GM08714 (cell line): ENCODE measurements at regions not wholly inside any gene's neighbourhood (a gene's known extent, or its start where the extent isn't known, plus 50 kb on each side); places are given as distances from the start of the nearest gene placed in this dataset.

ENCODE experiments used
- H3K4me3 ChIP-seq: fragments of 200-500 bp; sonication (Bioruptor generic); 2 replicates; pipeline ENCODE4 v1.5.1; 2014; ENCODE audit warnings: mild to moderate bottlenecking, low read length, inconsistent platforms
- ZNF274 ChIP-seq: IDR thresholded peaks from 2 replicates; pipeline ENCODE4 v1.6.1; 2012; ENCODE audit warnings: mild to moderate bottlenecking, low read depth, low read length

GRCh38 chr6:77403424-77403823 is 59.9 kb downstream of the HTR1B start:
- no peak for TF ChIP-seq ZNF274
- H3K4me3 ChIP-seq = no peak overlapping the region

DNA sequence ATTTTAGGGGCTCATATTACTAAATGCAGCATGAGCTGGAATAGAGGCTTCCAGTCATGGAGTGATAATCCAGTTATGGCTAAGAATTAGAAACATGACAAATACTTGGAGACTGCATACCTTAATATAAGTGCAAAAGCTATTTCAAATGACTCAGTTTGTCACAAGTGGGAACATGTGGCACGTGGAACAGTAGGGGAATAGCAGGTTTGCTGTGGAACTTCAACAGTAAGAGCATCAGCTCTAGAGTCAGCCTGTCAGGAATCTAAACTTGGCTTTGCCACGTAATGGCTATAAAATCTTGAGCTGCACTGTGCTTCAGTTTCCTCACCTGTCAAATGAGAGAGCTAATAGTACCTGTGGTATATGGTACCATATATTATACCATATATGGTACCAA is 62.1 kb downstream of the HTR1B start:
- TF ChIP-seq ZNF274 = no peak
- H3K4me3 ChIP-seq = no peak overlapping the region

GRCh38 chr6:77397561-77397960 is 65.7 kb downstream of the HTR1B start:
- TF ChIP-seq ZNF274 = no peak
- no peak overlapping the region for H3K4me3 ChIP-seq

GRCh38 chr6:77389402-77389801 is 73.9 kb downstream of the HTR1B start:
- no peak for TF ChIP-seq ZNF274
- H3K4me3 ChIP-seq = no peak overlapping the region

GRCh38 chr6:77383026-77383425 is 80.3 kb downstream of the HTR1B start:
- no peak overlapping the region for H3K4me3 ChIP-seq
- no peak for TF ChIP-seq ZNF274

DNA sequence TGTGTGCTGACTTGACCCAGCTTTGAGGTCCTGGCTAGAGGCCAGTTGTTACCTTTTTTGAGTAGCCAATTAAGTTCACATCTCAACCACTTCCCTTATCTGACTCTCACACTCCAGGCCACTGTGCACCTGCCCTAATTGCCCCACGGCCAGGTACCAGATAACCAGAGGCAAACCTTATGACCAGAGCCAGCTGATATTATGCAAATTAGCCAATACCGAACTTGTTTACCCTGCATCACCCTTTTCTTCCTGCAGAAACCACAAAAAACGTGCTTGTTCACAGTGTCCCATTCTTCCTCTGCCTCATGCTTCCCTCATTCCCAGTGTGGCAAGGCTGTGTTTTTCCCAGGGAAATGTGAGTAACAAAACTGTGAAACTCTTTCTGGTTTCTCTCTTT is 89.3 kb downstream of the HTR1B start:
- no peak for TF ChIP-seq ZNF274
- no peak overlapping the region for H3K4me3 ChIP-seq

- H3K4me3 ChIP-seq = no peak overlapping the region
- TF ChIP-seq ZNF274 = no peak
Observed at GRCh38 chr6:77371748-77372147, 91.5 kb downstream of the HTR1B start.

DNA sequence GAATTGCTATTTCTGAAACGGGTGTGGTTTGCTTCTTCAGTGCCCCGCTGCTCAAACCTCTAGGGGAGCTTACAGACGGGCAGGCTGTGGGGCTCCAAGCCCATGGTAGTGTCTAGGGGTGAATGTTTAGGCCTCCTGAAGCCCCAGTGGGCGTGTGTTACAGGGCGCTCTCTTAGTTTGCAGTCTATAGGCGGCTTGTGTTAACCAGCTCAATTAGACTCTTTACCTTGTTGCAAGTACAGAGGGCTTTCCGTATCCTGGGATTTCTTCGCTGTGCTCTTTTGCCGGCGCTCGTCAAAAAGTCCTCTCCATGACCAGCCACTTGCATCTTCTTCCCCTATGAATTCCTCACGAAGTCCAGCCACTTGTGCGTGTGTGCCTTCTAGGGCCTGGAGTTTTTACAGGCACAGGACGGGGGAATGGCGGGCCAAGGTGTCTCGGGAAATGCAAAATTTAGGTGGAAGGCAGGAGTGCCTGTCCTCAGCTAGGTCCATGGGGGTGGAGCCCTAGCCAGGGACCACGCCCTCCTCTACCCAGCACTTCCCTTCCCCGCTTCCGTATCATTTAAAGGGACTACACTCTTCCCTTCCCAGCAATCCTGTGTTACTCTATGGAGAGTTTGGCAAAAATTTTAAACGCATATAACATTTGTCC is 94.5 kb downstream of the HTR1B start:
- H3K4me3 ChIP-seq = peak overlapping the region; percentile 10; the same call in 1 of the 2 replicates
- no peak for TF ChIP-seq ZNF274

GRCh38 chr6:77366798-77367197 is 96.5 kb downstream of the HTR1B start:
- TF ChIP-seq ZNF274 = no peak
- H3K4me3 ChIP-seq = no peak overlapping the region

DNA sequence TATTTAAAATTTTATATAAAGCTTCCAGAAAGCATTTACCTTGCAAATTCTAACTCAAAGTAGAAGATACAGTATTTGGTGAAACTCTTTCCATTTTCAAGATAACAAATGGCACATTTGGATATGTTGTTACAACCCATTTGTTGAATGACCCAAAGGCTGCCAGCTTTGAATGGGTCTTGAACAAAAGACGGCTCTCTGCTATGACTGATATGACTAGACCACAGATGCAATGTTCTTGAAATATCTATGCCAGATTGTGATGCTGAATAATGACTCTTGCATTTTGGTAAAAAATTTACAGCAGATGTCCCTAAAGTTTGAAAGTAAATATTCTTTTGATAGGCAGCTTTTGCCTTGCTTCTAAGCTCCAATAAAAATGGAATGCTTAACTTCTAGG is 99.6 kb downstream of the HTR1B start:
- no peak for TF ChIP-seq ZNF274
- no peak overlapping the region for H3K4me3 ChIP-seq

- H3K4me3 ChIP-seq = no peak overlapping the region
- no peak for TF ChIP-seq ZNF274
Observed at GRCh38 chr6:77362055-77362454, 101.2 kb downstream of the HTR1B start.

DNA sequence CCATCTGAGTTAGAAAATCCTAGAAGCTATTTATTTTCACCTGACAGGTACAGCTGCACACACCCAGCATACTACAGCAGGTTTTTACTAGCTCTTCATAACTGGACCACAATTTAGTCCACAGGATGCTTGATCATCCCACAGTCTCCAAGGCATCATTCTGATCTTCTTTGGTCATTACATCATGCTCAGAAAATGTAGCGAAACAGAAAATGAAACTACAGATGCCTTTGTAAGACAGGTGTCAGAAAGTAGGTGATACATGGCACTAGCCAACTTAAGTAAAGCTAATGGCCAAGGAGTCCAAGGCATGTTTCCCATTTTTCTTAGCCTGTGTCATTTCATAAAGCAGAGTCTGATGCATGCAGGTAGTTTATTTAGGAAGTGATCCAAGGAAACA is 102.3 kb downstream of the HTR1B start:
- no peak overlapping the region for H3K4me3 ChIP-seq
- no peak for TF ChIP-seq ZNF274

DNA sequence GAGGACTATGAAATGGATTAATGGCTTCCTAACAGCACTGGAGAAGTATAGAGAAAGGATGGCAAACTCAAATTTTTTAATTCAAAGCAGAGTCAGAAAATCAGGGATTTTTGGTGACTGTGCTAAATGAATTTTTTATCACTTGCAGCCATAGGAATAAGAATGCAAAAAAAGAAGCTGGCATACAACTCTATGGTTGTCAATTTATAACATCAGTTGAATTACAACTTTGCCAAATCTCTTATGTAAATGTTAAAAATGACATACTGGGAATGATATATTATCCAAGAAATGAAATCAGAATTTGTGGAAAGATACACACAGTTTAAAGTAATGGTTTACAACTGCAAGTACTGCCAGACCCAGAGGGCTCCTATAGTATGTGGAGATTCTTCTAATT is 106.5 kb downstream of the HTR1B start:
- no peak for TF ChIP-seq ZNF274
- H3K4me3 ChIP-seq = no peak overlapping the region

GRCh38 chr6:77354581-77354980 is 108.7 kb downstream of the HTR1B start:
- no peak for TF ChIP-seq ZNF274
- no peak overlapping the region for H3K4me3 ChIP-seq

DNA sequence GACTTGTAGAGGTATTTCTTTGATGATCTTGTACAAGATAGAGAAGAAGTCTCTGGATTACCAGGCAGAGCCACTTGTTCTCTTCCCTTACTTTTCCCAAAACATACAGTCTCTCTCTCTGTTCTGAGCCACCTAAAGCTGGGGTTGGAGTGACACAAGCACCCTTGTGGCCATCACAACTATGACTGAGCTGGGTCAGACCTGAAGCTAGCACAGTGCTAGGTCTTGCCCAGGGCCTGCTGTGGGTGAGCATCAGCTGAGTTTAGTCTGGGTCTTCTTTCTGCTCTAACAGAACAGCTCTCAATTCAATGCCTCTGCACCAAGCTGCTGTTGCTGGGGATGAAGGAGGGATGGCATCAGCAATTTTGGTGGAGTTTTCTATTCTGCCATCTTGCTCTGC is 110.2 kb downstream of the HTR1B start:
- TF ChIP-seq ZNF274 = no peak
- no peak overlapping the region for H3K4me3 ChIP-seq
